ENCODE measurements at regions not wholly inside any gene's neighbourhood (a gene's known extent, or its start where the extent isn't known, plus 50 kb on each side); places are given as distances from the start of the nearest gene placed in this dataset.
"Not testable (repeated sequence)": the region's sequence is repeated elsewhere in the genome, so short reads cannot be mapped to it uniquely, and the experiment has no call there.

DNA sequence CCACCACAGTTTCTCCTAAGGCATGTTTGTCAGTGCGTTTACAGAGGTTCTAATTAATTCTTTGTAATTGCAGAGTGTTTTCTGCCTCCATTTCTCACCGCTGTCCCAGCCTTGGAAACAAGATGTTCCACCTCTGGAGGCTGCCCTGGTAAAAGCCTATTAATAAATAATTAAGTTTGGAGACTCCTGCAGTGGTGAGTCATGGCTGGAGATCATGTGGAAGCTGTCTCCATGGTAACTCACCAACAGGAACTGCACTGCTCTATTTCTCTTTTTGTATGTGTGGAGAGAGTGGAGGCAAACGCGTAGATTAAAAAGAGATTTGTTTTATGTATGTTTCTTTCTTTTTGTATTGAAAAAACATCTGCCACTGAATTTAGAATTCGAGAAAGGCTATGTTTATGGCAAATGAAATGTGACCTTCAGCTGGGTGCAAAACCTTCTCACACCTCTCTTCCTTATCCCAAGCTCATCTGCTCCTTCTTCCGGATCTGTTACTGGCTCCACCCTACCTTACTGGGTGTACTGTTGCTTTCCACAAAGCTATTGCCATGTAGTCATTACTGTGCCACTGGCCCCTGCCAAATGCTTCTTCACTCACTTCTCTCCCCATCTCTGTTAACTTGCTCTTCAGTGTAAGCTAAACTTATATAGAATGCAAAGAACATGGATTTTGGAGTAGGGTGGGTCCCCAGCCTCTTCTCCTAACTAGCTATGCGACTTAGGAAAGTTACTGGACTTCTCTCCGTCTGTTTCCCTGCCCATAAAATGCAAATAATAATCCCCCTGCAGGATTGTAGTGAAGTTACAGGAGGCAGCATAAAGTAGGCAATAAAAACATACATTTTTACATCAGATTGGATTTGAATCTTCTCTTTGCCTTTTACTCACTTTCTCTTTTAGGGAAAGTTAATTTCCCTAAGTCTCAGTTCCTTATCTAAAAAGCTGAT, 778.5 kb downstream of the NTRK3 start:
- peak; percentile 82 for DNase-seq (ENCODE audit: low read depth)
- TF ChIP-seq, protein P1, sequence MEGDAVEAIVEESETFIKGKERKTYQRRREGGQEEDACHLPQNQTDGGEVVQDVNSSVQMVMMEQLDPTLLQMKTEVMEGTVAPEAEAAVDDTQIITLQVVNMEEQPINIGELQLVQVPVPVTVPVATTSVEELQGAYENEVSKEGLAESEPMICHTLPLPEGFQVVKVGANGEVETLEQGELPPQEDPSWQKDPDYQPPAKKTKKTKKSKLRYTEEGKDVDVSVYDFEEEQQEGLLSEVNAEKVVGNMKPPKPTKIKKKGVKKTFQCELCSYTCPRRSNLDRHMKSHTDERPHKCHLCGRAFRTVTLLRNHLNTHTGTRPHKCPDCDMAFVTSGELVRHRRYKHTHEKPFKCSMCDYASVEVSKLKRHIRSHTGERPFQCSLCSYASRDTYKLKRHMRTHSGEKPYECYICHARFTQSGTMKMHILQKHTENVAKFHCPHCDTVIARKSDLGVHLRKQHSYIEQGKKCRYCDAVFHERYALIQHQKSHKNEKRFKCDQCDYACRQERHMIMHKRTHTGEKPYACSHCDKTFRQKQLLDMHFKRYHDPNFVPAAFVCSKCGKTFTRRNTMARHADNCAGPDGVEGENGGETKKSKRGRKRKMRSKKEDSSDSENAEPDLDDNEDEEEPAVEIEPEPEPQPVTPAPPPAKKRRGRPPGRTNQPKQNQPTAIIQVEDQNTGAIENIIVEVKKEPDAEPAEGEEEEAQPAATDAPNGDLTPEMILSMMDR (IDR thresholded peaks at IDR 0.05; ENCODE audit: insufficient read depth, low read length, poor library complexity, severe bottlenecking) = no peak
- Histone ChIP-seq H3K27me3 (ENCODE audit: control insufficient read depth, insufficient read depth, low read length) (no peaks in the 10 kb centered on the region), H3K36me3 (ENCODE audit: control insufficient read depth, insufficient read depth, low read length) (no peaks in the 10 kb centered on the region), H3K4me3 (ENCODE audit: low read depth, low read length) (peak overlapping the region; percentile 17)

DNA sequence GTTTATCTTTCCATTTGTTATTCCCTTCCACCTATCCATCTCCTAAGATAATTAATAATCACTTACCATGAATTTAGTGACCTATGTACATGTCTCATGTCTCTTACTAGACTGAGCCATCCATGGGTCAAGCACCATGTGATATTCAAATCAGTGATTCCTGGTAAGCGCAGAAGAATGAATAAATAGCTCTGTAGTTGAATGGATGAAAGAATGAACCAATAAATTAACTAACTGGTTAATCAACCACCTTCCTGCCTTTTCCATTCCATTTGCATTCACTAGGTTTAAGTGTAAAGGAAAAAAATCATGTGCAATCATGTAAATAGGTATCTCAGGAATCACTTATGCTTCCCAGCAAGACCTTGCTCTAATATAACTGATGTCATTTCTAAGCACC, 779.5 kb downstream of the NTRK3 start:
- TF ChIP-seq, protein P1 (IDR thresholded peaks at IDR 0.05; ENCODE audit: insufficient read depth, low read length, poor library complexity, severe bottlenecking) = no peak
- no peaks in the 10 kb centered on the region for H3K27me3 ChIP-seq (ENCODE audit: control insufficient read depth, insufficient read depth, low read length)
- no peaks in the 10 kb centered on the region for H3K36me3 ChIP-seq (ENCODE audit: control insufficient read depth, insufficient read depth, low read length)
- H3K4me3 ChIP-seq (ENCODE audit: low read depth, low read length) = no peak overlapping the region
- no peak for DNase-seq (ENCODE audit: low read depth)

DNA sequence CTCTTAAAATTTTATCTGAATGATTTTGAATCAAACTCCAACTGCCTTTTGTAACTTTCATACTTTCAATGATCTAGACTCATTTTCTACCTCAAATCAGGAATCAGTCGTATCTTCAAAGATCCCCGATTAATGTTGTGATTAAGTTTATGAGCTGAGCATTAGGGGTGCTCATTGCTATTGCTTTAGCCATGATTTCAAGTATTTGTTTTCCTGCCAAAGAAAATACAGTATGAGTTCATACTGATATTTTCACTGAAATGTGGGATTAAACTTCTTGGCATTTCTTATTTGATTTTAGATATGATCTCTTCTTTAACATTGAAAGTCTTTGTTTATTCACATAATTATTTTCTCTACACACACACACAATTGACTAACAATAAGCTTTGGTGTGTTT, 785.6 kb downstream of the NTRK3 start:
- TF ChIP-seq, protein P1 (IDR thresholded peaks at IDR 0.05; ENCODE audit: insufficient read depth, low read length, poor library complexity, severe bottlenecking) = no peak

DNA sequence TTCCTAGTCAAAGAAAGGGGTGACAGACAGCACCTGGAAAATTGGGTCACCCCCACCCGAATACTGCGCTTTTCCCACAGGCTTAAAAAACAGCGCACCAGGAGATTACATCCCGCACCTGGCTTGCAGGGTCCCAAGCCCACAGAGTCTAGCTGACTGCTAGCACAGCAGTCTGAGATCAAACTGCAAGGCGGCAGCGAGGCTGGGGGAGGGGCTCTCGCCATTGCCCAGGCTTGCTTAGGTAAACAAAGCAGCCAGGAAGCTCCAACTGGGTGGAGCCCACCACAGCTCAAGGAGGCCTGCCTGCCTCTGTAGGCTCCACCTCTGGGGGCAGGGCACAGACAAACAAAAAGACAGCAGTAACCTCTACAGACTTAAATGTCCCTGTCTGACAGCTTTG, 792.6 kb downstream of the NTRK3 start:
- not testable (repeated sequence) for H3K27me3 ChIP-seq (ENCODE audit: control insufficient read depth, insufficient read depth, low read length); DNase-seq (ENCODE audit: low read depth); H3K4me3 ChIP-seq (ENCODE audit: low read depth, low read length); H3K36me3 ChIP-seq (ENCODE audit: control insufficient read depth, insufficient read depth, low read length)

More for the DNA sequence above, 785.6 kb downstream of the NTRK3 start:
- no peak for DNase-seq (ENCODE audit: low read depth)
- Histone ChIP-seq H3K27me3 (ENCODE audit: control insufficient read depth, insufficient read depth, low read length) (no peaks in the 10 kb centered on the region), H3K4me3 (ENCODE audit: low read depth, low read length) (no peak overlapping the region), H3K36me3 (ENCODE audit: control insufficient read depth, insufficient read depth, low read length) (no peaks in the 10 kb centered on the region)

DNA sequence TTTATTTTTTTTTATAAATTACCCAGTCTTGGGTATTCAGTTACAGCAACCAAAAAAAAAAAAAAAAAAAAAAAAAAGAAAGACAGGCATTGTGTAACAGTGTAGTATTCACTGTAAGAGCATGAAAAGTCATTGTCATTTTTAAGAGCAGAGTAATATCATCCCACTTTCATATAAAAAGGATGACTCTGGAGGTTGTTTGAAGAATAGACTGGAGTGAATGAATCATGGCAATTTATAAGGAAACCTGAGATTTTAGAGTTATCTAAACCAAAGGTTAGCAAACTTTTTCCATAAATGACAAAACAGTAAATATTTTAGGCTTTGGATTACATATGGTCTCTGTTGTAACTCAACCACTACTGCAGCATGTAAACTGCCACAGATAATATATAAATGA, 794.9 kb downstream of the NTRK3 start:
- no peaks in the 10 kb centered on the region for H3K27me3 ChIP-seq (ENCODE audit: control insufficient read depth, insufficient read depth, low read length)
- TF ChIP-seq, protein P1 (IDR thresholded peaks at IDR 0.05; ENCODE audit: insufficient read depth, low read length, poor library complexity, severe bottlenecking) = no peak
- H3K4me3 ChIP-seq (ENCODE audit: low read depth, low read length) = no peak overlapping the region
- no peaks in the 10 kb centered on the region for H3K36me3 ChIP-seq (ENCODE audit: control insufficient read depth, insufficient read depth, low read length)
- DNase-seq (ENCODE audit: low read depth) = no peak

DNA sequence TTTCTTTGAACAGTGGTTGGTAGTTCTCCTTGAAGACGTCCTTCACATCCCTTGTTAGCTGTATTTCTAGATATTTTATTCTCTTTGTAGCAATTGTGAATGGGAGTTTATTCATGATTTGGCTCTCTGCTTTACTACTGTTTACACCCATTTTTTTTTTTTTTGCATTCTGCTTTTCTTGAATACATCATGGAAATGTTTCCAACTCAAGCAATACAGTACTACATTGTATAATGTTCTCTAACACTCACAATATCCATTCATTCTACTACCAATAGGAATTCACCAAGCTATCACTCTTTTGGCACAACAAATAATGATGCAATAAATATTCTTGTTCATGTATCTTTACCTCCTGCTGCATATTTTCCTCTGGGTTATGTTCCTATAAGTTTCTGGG, 801.7 kb downstream of the NTRK3 start:
- Histone ChIP-seq H3K36me3 (ENCODE audit: control insufficient read depth, insufficient read depth, low read length) (no peaks in the 10 kb centered on the region), H3K27me3 (ENCODE audit: control insufficient read depth, insufficient read depth, low read length) (no peaks in the 10 kb centered on the region), H3K4me3 (ENCODE audit: low read depth, low read length) (no peak overlapping the region)
- TF ChIP-seq, protein P1 (IDR thresholded peaks at IDR 0.05; ENCODE audit: insufficient read depth, low read length, poor library complexity, severe bottlenecking) = no peak
- no peak for DNase-seq (ENCODE audit: low read depth)

All from kidney epithelial cell (primary cell).